ENCODE measurements at regions not wholly inside any gene's neighbourhood (a gene's known extent, or its start where the extent isn't known, plus 50 kb on each side); places are given as distances from the start of the nearest gene placed in this dataset.

GRCh38 chr3:154701055-154701454 is 271.1 kb upstream of the GPR149 start:
- TF ChIP-seq POLR2A (IDR thresholded peaks at IDR 0.05) = no peak
- TF ChIP-seq CTCF (IDR thresholded peaks at IDR 0.05 in 8 of 11, conservative IDR thresholded peaks at IDR 0.05 in 3 of 11) = no peak

Data from spleen (tissue), 7 donors.